ENCODE measurements at regions not wholly inside any gene's neighbourhood (a gene's known extent, or its start where the extent isn't known, plus 50 kb on each side); places are given as distances from the start of the nearest gene placed in this dataset.

DNA sequence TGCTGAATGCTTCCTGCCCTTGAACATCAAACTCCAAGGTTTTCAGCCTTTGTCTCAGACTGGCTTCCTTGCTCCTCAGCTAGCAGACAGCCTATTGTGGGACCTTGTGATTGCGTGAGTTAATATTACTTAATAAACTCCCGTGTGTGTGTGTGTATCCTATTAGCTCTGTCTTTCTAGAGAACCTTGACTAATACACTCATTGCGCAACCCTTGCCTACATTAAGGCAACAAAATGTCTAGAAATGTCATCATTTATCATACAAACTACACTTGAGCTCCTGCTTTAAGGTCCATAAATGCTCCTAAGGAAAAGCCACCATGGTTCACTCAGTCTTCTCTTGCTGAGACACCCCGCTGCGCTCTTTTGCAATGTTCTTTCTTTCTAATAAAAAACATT is 2861.0 kb downstream of the PCDH9 start:
- no peaks in the 10 kb centered on the region for H3K9me2 ChIP-seq (replicated peaks; ENCODE audit: insufficient read depth, low read length)
- no peak overlapping the region for H3K9ac ChIP-seq (ENCODE audit: low read length)
- no peak for DNase-seq
- H3K9me3 ChIP-seq (replicated peaks; ENCODE audit: insufficient read depth, low read length), result no peaks in the 10 kb centered on the region
- no peaks in the 10 kb centered on the region for H3K79me2 ChIP-seq (ENCODE audit: low read length)
- no peak for TF ChIP-seq EZH2 (optimal IDR thresholded peaks at IDR 0.05; ENCODE audit: low read depth, low read length)
- TF ChIP-seq, protein P1, sequence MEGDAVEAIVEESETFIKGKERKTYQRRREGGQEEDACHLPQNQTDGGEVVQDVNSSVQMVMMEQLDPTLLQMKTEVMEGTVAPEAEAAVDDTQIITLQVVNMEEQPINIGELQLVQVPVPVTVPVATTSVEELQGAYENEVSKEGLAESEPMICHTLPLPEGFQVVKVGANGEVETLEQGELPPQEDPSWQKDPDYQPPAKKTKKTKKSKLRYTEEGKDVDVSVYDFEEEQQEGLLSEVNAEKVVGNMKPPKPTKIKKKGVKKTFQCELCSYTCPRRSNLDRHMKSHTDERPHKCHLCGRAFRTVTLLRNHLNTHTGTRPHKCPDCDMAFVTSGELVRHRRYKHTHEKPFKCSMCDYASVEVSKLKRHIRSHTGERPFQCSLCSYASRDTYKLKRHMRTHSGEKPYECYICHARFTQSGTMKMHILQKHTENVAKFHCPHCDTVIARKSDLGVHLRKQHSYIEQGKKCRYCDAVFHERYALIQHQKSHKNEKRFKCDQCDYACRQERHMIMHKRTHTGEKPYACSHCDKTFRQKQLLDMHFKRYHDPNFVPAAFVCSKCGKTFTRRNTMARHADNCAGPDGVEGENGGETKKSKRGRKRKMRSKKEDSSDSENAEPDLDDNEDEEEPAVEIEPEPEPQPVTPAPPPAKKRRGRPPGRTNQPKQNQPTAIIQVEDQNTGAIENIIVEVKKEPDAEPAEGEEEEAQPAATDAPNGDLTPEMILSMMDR (IDR thresholded peaks at IDR 0.05; ENCODE audit: low read length), result no peak
- TF ChIP-seq EZH2phosphoT487 (IDR thresholded peaks at IDR 0.05; ENCODE audit: low read length), result no peak
- no peaks in the 10 kb centered on the region for H3K36me3 ChIP-seq (replicated peaks; ENCODE audit: insufficient read depth, low read length)
- no peaks in the 10 kb centered on the region for H3F3A ChIP-seq (ENCODE audit: insufficient read depth, low read length)
- H2AFZ ChIP-seq (ENCODE audit: low read length), result no peak overlapping the region
- no peak overlapping the region for H3K4me2 ChIP-seq (ENCODE audit: low read depth, low read length)
- H3K4me1 ChIP-seq (ENCODE audit: low read length), result no peaks in the 10 kb centered on the region
- no peaks in the 10 kb centered on the region for H3K27me3 ChIP-seq (replicated peaks; ENCODE audit: insufficient read depth, low read length)
- H3K4me3 ChIP-seq (ENCODE audit: low read length), result no peak overlapping the region
- H4K20me1 ChIP-seq (ENCODE audit: insufficient read depth, low read length), result no peaks in the 10 kb centered on the region
- no peak overlapping the region for H3K27ac ChIP-seq (ENCODE audit: low read length)

DNA sequence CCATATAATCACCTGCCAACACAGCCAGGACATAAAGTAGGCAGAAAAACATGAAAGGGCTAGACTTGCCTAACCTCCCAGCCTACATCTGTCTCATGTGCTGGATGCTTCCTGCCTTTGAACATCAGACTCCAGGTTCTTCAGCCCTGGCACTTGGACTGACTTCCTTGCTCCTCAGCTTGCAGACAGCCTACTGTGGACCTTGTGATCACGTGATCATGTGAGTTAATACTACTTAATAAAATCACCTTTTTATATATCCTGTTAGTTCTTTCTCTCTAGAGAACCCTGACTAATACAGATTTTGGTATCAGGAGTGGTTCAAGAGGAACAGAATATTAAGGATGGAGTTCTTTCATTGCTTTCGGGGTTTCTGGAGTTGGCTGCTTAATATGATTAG is 2867.6 kb downstream of the PCDH9 start:
- H3K9ac ChIP-seq (ENCODE audit: low read length), result no peak overlapping the region
- no peaks in the 10 kb centered on the region for H3K4me1 ChIP-seq (ENCODE audit: low read length)
- TF ChIP-seq, protein P1 (IDR thresholded peaks at IDR 0.05; ENCODE audit: low read length), result no peak
- TF ChIP-seq EZH2 (optimal IDR thresholded peaks at IDR 0.05; ENCODE audit: low read depth, low read length) (no peak), EZH2phosphoT487 (IDR thresholded peaks at IDR 0.05; ENCODE audit: low read length) (no peak)
- H3F3A ChIP-seq (ENCODE audit: insufficient read depth, low read length), result no peaks in the 10 kb centered on the region
- no peak overlapping the region for H3K4me2 ChIP-seq (ENCODE audit: low read depth, low read length)
- H3K79me2 ChIP-seq (ENCODE audit: low read length), result no peaks in the 10 kb centered on the region
- no peak overlapping the region for H3K4me3 ChIP-seq (ENCODE audit: low read length)
- H3K36me3 ChIP-seq (replicated peaks; ENCODE audit: insufficient read depth, low read length), result no peaks in the 10 kb centered on the region
- DNase-seq, result no peak
- H3K27ac ChIP-seq (ENCODE audit: low read length), result no peak overlapping the region
- no peaks in the 10 kb centered on the region for H3K9me3 ChIP-seq (replicated peaks; ENCODE audit: insufficient read depth, low read length)
- H4K20me1 ChIP-seq (ENCODE audit: insufficient read depth, low read length), result no peaks in the 10 kb centered on the region
- no peaks in the 10 kb centered on the region for H3K9me2 ChIP-seq (replicated peaks; ENCODE audit: insufficient read depth, low read length)
- no peaks in the 10 kb centered on the region for H3K27me3 ChIP-seq (replicated peaks; ENCODE audit: insufficient read depth, low read length)
- H2AFZ ChIP-seq (ENCODE audit: low read length), result no peak overlapping the region

DNA sequence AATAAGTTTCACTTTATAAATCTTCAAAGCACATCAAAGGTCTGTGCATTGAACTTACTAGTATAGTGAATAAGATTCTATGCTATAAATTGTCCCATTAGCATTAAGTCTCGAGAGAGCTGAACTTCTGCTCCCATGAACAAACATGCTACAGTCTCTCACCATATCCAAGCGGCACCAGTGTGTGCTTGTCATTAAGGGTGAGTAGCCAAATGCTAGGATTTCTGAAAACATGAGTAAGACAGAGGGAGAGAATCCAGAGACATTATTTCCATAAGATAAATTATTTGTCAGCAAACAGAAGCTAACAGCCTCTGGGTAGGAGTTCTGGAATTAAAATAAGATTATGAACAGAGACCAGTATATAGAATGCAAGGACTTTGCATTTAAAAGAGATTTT is 2882.5 kb downstream of the PCDH9 start:
- no peaks in the 10 kb centered on the region for H3K9me3 ChIP-seq (replicated peaks; ENCODE audit: insufficient read depth, low read length)
- H2AFZ ChIP-seq (ENCODE audit: low read length), result no peak overlapping the region
- no peak overlapping the region for H3K9ac ChIP-seq (ENCODE audit: low read length)
- H3K4me1 ChIP-seq (ENCODE audit: low read length), result no peaks in the 10 kb centered on the region
- H3K9me2 ChIP-seq (replicated peaks; ENCODE audit: insufficient read depth, low read length), result no peaks in the 10 kb centered on the region
- H3K27ac ChIP-seq (ENCODE audit: low read length), result no peak overlapping the region
- no peaks in the 10 kb centered on the region for H4K20me1 ChIP-seq (ENCODE audit: insufficient read depth, low read length)
- H3K4me3 ChIP-seq (ENCODE audit: low read length), result no peak overlapping the region
- H3K79me2 ChIP-seq (ENCODE audit: low read length), result no peaks in the 10 kb centered on the region
- DNase-seq, result no peak
- TF ChIP-seq, protein P1 (IDR thresholded peaks at IDR 0.05; ENCODE audit: low read length), result no peak
- TF ChIP-seq EZH2 (optimal IDR thresholded peaks at IDR 0.05; ENCODE audit: low read depth, low read length) (no peak), EZH2phosphoT487 (IDR thresholded peaks at IDR 0.05; ENCODE audit: low read length) (no peak)
- H3F3A ChIP-seq (ENCODE audit: insufficient read depth, low read length), result no peaks in the 10 kb centered on the region
- H3K36me3 ChIP-seq (replicated peaks; ENCODE audit: insufficient read depth, low read length), result no peaks in the 10 kb centered on the region
- no peaks in the 10 kb centered on the region for H3K27me3 ChIP-seq (replicated peaks; ENCODE audit: insufficient read depth, low read length)
- no peak overlapping the region for H3K4me2 ChIP-seq (ENCODE audit: low read depth, low read length)

Measured in MM.1S (cell line).